ENCODE measurements at regions not wholly inside any gene's neighbourhood (a gene's known extent, or its start where the extent isn't known, plus 50 kb on each side); places are given as distances from the start of the nearest gene placed in this dataset.

GRCh38 chr18:77366720-77367641 lies 117.3 kb downstream of the GALR1 start:
- H3K4me3 ChIP-seq, result peak overlapping the region in 1 of 8 donors; percentile 27
- no peak for TF ChIP-seq POLR2AphosphoS5 (IDR thresholded peaks at IDR 0.05)
- no peak for TF ChIP-seq POLR2A (IDR thresholded peaks at IDR 0.05)
- no peak for TF ChIP-seq CTCF (IDR thresholded peaks at IDR 0.05 in 8 of 11, conservative IDR thresholded peaks at IDR 0.05 in 3 of 11)
- WGBS, 5 donors, result 46 to 63% (median 49%) methylated on average over 27 of the region's 27 CpGs
- H3K27me3 ChIP-seq (replicated peaks in 1 of 7), result peaks cover 0 to 37% (median 0%) of the 10 kb centered on the region in 7 donors
- H3K36me3 ChIP-seq, result no peaks in the 10 kb centered on the region
- H3K4me1 ChIP-seq, result no peaks in the 10 kb centered on the region
- no peak for DNase-seq
- peaks cover 0 to 35% (median 29%) of the 10 kb centered on the region in 8 donors for H3K9me3 ChIP-seq
- no peak overlapping the region for H3K27ac ChIP-seq
- intact Hi-C loops (cut with DNase I; ENCODE audit: low total_unique reads), result no loop called here

GRCh38 chr18:77369644-77370043 lies 120.0 kb downstream of the GALR1 start:
- peaks cover 0 to 29% (median 0%) of the 10 kb centered on the region in 7 donors for H3K27me3 ChIP-seq (replicated peaks in 1 of 7)
- H3K4me1 ChIP-seq, result no peaks in the 10 kb centered on the region
- DNase-seq, result no peak
- WGBS, 5 donors, result 89 to 96% (median 94%) methylated on average over 2 of the region's 2 CpGs
- intact Hi-C loops (cut with DNase I; ENCODE audit: low total_unique reads), result no loop called here
- H3K9me3 ChIP-seq, result peaks cover 0 to 24% (median 18%) of the 10 kb centered on the region in 8 donors
- H3K36me3 ChIP-seq, result no peaks in the 10 kb centered on the region
- no peak overlapping the region for H3K4me3 ChIP-seq
- H3K27ac ChIP-seq, result no peak overlapping the region
- TF ChIP-seq CTCF (IDR thresholded peaks at IDR 0.05 in 8 of 11, conservative IDR thresholded peaks at IDR 0.05 in 3 of 11), result no peak
- TF ChIP-seq POLR2AphosphoS5 (IDR thresholded peaks at IDR 0.05), result no peak
- TF ChIP-seq POLR2A (IDR thresholded peaks at IDR 0.05), result no peak

GRCh38 chr18:77373730-77374445 lies 124.2 kb downstream of the GALR1 start:
- Histone ChIP-seq H3K27me3 (replicated peaks in 1 of 7) (peaks cover 0 to 6% (median 0%) of the 10 kb centered on the region in 7 donors), H3K36me3 (no peaks in the 10 kb centered on the region), H3K4me1 (no peaks in the 10 kb centered on the region), H3K27ac (no peak overlapping the region), H3K9me3 (peaks cover 0 to 20% (median 16%) of the 10 kb centered on the region in 8 donors), H3K4me3 (no peak overlapping the region)
- DNase-seq, result no peak
- 78 to 85% (median 81%) methylated on average over 9 of the region's 9 CpGs for WGBS, 5 donors
- intact Hi-C loops (cut with DNase I; ENCODE audit: low total_unique reads), result no loop called here
- TF ChIP-seq POLR2A (IDR thresholded peaks at IDR 0.05) (no peak), POLR2AphosphoS5 (IDR thresholded peaks at IDR 0.05) (no peak), CTCF (IDR thresholded peaks at IDR 0.05 in 8 of 11, conservative IDR thresholded peaks at IDR 0.05 in 3 of 11) (no peak)

GRCh38 chr18:77374446-77374805 lies 124.8 kb downstream of the GALR1 start:
- H3K27me3 ChIP-seq (replicated peaks in 1 of 7), result peaks cover 0 to 9% (median 0%) of the 10 kb centered on the region in 7 donors
- DNase-seq, result no peak
- no peaks in the 10 kb centered on the region for H3K36me3 ChIP-seq
- TF ChIP-seq POLR2A (IDR thresholded peaks at IDR 0.05) (no peak), POLR2AphosphoS5 (IDR thresholded peaks at IDR 0.05) (no peak), CTCF (IDR thresholded peaks at IDR 0.05 in 8 of 11, conservative IDR thresholded peaks at IDR 0.05 in 3 of 11) (no peak)
- no peak overlapping the region for H3K4me3 ChIP-seq
- H3K4me1 ChIP-seq, result no peaks in the 10 kb centered on the region
- H3K9me3 ChIP-seq, result peaks cover 0 to 15% (median 11%) of the 10 kb centered on the region in 8 donors
- intact Hi-C loops (cut with DNase I; ENCODE audit: low total_unique reads), result no loop called here
- no peak overlapping the region for H3K27ac ChIP-seq
- WGBS, 5 donors, result 70 to 79% (median 74%) methylated on average over 10 of the region's 10 CpGs

Data from spleen (tissue), 11 donors.